GM23338 (cell line): ENCODE measurements at regions not wholly inside any gene's neighbourhood (a gene's known extent, or its start where the extent isn't known, plus 50 kb on each side); places are given as distances from the start of the nearest gene placed in this dataset.

Experiments
- CREB1 ChIP-seq: fragments of 250-450 bp; sonication (Bioruptor Pico); IDR thresholded peaks from 2 replicates; pipeline ENCODE4 v1.5.0; 2020; ENCODE audit warnings: low read depth, mild to moderate bottlenecking, moderate library complexity
- CTCF ChIP-seq, 2 experiments: fragments of 200-600 bp in 1 of 2; sonication (generic) in 1 of 2; conservative IDR thresholded peaks; 2 replicates each; pipeline versions ENCODE4 v1.5.1 to v1.6.1; 2016 to 2017; ENCODE audit warnings: antibody characterized with exemption in 2 of 2, low read depth in 2 of 2, mild to moderate bottlenecking in 2 of 2, moderate library complexity in 1 of 2
- EZH2 ChIP-seq: fragments of 200-600 bp; sonication (generic); IDR thresholded peaks from one replicate; pipeline ENCODE4 v1.8.0; 2017; ENCODE audit warnings: antibody characterized with exemption, mild to moderate bottlenecking, low read depth; ENCODE audit not compliant: unreplicated experiment
- EZH2phosphoT487 ChIP-seq: fragments of 200-600 bp; sonication (generic); IDR thresholded peaks from one replicate; pipeline ENCODE4 v1.8.1; 2018; ENCODE audit warnings: antibody characterized with exemption; ENCODE audit not compliant: unreplicated experiment
- JUNB ChIP-seq: IDR thresholded peaks from one replicate; pipeline ENCODE4 v1.6.1; 2016; ENCODE audit warnings: antibody characterized with exemption; ENCODE audit not compliant: unreplicated experiment
- NANOG ChIP-seq: IDR thresholded peaks from 2 replicates; pipeline ENCODE4 v1.6.1; 2016; ENCODE audit warnings: antibody characterized with exemption, borderline replicate concordance
- POLR2AphosphoS5 ChIP-seq: IDR thresholded peaks from 2 replicates; pipeline ENCODE4 v1.6.1; 2016; ENCODE audit warnings: antibody characterized with exemption, low read depth
- REST ChIP-seq: IDR thresholded peaks from one replicate; pipeline ENCODE4 v1.6.1; 2018; ENCODE audit warnings: antibody characterized with exemption; ENCODE audit not compliant: unreplicated experiment
- STAT1 ChIP-seq: IDR thresholded peaks from one replicate; pipeline ENCODE4 v1.6.1; 2016; ENCODE audit warnings: antibody characterized with exemption; ENCODE audit not compliant: unreplicated experiment
- ZNF114 ChIP-seq: fragments of 250-450 bp; sonication (Bioruptor Pico); IDR thresholded peaks from 2 replicates; pipeline ENCODE4 v1.5.0; 2020; ENCODE audit warnings: mild to moderate bottlenecking, moderate library complexity
- ZNF331 ChIP-seq: fragments of 250-450 bp; sonication (Bioruptor Pico); IDR thresholded peaks from 2 replicates; pipeline ENCODE4 v1.5.0; 2020; ENCODE audit warnings: low read depth, mild to moderate bottlenecking, moderate library complexity
- TF ChIP-seq, protein P1 (sequence below): IDR thresholded peaks from 2 replicates; pipeline ENCODE4 v1.6.1; 2016; ENCODE audit warnings: antibody characterized with exemption
- TF ChIP-seq, protein P2 (sequence below): fragments of 250-450 bp; sonication (Bioruptor Pico); IDR thresholded peaks from 2 replicates; pipeline ENCODE4 v1.5.0; 2020; ENCODE audit warnings: mild to moderate bottlenecking, moderate library complexity

- TF ChIP-seq CTCF (conservative IDR thresholded peaks at IDR 0.05; ENCODE audit: low read depth in 2 of 2) (no peak), EZH2phosphoT487 (no peak), JUNB (no peak), REST (no peak), STAT1 (no peak), EZH2 (no peak), POLR2AphosphoS5 (no peak), CREB1 (CRISPR knock-in tag) (no peak), NANOG (no peak), ZNF331 (no peak), ZNF114 (CRISPR knock-in tag) (no peak)
- TF ChIP-seq, protein P1, sequence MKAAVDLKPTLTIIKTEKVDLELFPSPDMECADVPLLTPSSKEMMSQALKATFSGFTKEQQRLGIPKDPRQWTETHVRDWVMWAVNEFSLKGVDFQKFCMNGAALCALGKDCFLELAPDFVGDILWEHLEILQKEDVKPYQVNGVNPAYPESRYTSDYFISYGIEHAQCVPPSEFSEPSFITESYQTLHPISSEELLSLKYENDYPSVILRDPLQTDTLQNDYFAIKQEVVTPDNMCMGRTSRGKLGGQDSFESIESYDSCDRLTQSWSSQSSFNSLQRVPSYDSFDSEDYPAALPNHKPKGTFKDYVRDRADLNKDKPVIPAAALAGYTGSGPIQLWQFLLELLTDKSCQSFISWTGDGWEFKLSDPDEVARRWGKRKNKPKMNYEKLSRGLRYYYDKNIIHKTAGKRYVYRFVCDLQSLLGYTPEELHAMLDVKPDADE: no peak
- TF ChIP-seq, protein P2, sequence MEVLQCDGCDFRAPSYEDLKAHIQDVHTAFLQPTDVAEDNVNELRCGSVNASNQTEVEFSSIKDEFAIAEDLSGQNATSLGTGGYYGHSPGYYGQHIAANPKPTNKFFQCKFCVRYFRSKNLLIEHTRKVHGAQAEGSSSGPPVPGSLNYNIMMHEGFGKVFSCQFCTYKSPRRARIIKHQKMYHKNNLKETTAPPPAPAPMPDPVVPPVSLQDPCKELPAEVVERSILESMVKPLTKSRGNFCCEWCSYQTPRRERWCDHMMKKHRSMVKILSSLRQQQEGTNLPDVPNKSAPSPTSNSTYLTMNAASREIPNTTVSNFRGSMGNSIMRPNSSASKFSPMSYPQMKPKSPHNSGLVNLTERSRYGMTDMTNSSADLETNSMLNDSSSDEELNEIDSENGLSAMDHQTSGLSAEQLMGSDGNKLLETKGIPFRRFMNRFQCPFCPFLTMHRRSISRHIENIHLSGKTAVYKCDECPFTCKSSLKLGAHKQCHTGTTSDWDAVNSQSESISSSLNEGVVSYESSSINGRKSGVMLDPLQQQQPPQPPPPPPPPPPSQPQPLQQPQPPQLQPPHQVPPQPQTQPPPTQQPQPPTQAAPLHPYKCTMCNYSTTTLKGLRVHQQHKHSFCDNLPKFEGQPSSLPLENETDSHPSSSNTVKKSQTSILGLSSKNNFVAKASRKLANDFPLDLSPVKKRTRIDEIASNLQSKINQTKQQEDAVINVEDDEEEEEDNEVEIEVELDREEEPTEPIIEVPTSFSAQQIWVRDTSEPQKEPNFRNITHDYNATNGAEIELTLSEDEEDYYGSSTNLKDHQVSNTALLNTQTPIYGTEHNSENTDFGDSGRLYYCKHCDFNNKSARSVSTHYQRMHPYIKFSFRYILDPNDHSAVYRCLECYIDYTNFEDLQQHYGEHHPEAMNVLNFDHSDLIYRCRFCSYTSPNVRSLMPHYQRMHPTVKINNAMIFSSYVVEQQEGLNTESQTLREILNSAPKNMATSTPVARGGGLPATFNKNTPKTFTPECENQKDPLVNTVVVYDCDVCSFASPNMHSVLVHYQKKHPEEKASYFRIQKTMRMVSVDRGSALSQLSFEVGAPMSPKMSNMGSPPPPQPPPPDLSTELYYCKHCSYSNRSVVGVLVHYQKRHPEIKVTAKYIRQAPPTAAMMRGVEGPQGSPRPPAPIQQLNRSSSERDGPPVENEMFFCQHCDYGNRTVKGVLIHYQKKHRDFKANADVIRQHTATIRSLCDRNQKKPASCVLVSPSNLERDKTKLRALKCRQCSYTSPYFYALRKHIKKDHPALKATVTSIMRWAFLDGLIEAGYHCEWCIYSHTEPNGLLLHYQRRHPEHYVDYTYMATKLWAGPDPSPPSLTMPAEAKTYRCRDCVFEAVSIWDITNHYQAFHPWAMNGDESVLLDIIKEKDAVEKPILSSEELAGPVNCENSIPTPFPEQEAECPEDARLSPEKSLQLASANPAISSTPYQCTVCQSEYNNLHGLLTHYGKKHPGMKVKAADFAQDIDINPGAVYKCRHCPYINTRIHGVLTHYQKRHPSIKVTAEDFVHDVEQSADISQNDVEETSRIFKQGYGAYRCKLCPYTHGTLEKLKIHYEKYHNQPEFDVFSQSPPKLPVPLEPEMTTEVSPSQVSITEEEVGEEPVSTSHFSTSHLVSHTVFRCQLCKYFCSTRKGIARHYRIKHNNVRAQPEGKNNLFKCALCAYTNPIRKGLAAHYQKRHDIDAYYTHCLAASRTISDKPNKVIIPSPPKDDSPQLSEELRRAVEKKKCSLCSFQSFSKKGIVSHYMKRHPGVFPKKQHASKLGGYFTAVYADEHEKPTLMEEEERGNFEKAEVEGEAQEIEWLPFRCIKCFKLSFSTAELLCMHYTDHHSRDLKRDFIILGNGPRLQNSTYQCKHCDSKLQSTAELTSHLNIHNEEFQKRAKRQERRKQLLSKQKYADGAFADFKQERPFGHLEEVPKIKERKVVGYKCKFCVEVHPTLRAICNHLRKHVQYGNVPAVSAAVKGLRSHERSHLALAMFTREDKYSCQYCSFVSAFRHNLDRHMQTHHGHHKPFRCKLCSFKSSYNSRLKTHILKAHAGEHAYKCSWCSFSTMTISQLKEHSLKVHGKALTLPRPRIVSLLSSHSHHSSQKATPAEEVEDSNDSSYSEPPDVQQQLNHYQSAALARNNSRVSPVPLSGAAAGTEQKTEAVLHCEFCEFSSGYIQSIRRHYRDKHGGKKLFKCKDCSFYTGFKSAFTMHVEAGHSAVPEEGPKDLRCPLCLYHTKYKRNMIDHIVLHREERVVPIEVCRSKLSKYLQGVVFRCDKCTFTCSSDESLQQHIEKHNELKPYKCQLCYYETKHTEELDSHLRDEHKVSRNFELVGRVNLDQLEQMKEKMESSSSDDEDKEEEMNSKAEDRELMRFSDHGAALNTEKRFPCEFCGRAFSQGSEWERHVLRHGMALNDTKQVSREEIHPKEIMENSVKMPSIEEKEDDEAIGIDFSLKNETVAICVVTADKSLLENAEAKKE: no peak
These were observed 106.7 kb downstream of the KDM5D start for GRCh38 chrY:19637651-19638347.
